PC-9 (cell line): ENCODE measurements at regions not wholly inside any gene's neighbourhood (a gene's known extent, or its start where the extent isn't known, plus 50 kb on each side); places are given as distances from the start of the nearest gene placed in this dataset.

Source experiments
- CTCF ChIP-seq: fragments of 200-600 bp; sonication (generic); conservative IDR thresholded peaks from 2 replicates; pipeline ENCODE4 v1.6.1; 2017; ENCODE audit warnings: mixed run types, antibody characterized with exemption, mild to moderate bottlenecking, moderate library complexity
- EZH2 ChIP-seq: fragments of 200-600 bp; sonication (generic); IDR thresholded peaks from 2 replicates; pipeline ENCODE4 v1.8.0; 2017; ENCODE audit warnings: antibody characterized with exemption, low read depth

- TF ChIP-seq CTCF = no peak
- no peak for TF ChIP-seq EZH2
Observed at GRCh38 chr12:11960646-11961045, 110.1 kb upstream of the BCL2L14 start.
